D341Med (cell line): ENCODE measurements at regions not wholly inside any gene's neighbourhood (a gene's known extent, or its start where the extent isn't known, plus 50 kb on each side); places are given as distances from the start of the nearest gene placed in this dataset.

Experiments used
- DNase-seq: peaks from one replicate; pipeline ENCODE4 v3.0.0; 2012; ENCODE audit warnings: low spot score

DNA sequence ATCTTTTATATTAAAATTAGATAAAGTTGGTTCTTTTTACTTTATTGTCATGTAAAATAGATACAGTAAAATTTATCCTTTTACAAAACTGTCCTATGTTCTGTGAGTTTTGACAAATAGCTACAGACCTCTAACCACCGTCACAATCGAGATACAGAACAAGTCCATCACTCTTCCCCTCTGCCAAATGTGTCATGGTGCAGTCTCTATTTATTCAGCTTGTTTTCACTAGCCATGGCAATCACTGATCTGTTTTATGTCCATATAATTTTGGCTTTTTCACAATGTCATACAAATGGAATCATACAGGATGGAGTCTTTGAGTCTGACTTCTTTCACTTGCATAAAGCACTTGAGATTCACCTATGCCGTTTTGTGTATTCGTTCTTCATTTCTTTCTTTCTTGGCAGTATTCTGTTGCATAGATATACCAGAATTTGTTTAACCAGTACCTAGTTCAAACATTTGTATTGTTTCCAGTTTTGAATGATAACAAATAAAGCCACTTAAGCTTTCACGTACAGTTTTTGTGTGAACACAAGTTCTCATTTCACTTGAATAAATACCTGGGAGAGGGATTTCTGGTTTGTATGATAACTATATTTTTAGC, 273.2 kb upstream of the MPDZ start:
- DNase-seq, result no peak

DNA sequence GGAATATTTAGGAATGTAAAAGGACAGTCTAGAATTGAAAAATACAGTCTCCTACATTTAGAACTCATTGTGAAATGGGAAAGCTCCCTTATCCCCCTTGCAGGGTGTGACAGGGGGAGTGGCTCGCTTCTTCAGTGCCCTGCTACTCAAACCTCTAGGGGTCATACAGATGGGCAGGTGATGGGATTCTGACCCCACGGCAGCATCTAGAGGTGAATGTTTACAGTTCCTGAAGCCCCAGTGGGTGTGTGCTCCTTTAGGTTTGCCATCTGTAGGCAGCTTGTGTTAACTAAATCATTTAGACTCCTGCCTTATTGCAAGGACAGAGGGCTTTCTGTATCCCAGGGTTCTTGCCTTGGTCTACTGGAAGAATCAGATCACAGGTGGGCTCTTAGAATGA, 271.0 kb upstream of the MPDZ start:
- DNase-seq, result no peak

DNA sequence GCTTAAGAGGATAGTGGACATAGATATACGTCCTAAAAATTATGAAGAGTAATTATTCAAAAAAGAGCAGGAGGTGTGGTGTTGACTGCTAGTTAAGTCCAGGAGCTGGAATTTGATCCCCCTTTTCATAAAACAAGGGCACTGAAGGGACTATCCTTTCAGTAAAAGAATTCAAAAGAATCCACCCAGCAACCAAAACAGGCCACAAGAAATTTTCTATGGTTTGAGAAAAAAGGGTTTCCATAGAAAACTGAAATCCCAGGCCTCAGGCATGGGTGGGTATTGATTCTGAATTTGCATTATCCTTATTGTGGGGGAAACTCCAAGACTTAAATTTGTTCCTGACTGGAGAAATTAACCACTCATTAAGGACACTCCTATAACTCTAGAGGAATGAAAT, 269.0 kb upstream of the MPDZ start:
- no peak for DNase-seq

DNA sequence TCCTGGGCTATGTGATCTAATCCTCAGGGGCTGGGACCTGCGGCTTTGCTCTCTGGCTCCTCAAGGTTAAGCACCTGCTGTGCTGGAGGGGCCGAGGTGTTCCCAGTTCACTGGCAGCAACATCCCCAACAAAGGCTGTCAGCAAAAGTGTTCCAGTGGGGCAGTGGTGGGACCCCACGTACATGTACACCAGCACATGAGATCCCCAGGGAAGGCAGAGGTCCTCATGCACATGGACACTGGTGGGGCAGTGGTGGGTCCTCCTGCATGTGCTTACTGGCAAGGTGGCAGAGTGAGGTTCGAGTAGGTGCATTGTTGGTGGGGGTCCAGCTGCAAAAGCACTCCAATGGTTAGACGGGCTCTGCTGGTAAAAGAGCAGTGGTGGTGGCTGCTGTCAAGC, 255.6 kb upstream of the MPDZ start:
- no peak for DNase-seq

DNA sequence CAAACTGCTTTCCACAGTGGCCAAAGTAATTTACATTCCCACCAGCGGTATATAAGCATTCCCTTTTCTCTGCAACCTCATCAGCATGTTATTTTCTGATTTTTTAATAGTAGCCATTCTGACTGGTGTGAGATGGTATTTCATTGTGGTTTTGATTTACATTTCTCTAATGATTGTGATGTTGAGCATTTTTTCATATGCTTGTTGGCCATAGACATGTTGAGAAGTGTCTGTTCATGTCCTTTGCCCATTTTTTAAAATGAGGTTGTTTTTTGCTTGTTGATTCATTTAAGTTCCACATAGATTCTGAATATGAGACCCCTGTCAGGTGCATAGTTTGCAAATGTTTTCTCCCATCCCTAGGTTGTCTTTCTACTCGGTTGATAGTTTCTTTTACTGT, 254.5 kb upstream of the MPDZ start:
- no peak for DNase-seq

DNA sequence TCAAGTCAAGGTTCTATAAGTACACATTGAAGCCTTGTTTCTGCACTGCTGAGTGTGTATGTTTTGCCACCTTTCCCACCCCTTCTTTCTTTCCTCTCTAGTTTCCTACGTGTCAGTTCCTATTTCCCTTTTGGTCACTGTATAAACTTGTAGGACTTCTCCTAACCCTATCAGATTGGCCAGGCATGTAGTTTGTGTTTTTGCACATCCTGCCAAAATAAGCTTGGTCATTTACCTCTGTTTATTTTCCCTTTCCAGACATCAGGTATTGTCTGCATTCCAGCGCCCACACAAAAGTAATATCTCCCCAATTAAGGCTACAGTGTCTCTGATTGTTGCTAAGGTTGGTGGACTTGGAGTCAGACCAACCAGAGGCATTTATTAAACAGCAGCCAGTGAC, 252.9 kb upstream of the MPDZ start:
- DNase-seq, result no peak

DNA sequence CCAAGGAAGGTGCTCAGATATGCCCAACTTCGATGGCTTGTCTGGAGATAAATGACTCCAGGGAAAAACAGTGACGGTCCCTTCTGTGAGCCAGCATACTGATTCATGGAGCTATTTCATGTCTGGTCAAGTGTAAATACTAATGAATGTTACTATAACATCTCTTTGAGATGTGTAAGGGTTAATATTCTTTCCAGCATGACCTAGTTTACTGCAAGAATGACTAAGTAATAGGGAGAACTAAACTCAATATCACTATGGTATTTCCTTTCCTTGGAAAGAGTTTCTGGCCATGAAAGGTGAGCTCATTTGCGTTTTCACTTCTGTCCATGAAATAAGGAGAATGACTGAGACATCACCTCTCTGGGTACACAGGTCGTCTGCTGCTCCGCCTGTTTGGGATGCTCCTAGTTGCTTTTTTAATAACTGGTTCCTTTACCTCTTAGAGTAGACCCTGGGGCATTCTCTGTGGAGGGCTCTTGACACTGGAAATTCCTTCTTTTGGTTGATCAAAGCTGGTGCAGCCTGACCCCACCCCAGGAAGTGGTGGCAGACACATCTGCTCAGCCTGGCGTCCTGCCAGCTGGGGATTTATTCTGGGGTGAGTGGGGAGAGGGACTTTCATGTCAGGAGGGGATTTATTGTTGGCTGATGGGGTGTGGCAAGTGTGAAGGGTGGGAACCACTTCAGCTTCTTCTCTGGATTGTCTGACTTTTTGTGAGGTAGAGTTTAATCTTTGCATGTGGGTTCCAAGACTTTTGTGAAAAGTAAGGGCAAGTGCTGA, 250.0 kb upstream of the MPDZ start:
- peak; percentile 58 for DNase-seq

DNA sequence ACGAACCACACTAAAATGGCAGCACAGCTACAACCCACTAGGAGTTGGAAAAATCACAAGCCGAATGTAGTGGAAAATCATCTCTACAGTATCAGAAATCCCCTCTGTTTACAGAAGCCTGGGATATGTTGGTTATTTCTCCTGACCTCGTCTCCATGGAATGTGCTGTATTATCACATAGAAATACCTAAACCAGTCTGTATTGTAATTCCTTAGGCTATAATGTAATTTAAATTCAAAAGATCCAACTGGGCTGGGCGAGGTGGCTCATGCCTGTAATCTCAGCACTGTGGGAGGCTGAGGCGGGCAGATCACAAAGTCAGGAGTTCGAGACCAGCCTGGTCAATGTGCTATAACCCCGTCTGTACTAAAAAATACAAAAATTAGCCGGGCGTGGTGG, 244.8 kb upstream of the MPDZ start:
- no peak for DNase-seq

DNA sequence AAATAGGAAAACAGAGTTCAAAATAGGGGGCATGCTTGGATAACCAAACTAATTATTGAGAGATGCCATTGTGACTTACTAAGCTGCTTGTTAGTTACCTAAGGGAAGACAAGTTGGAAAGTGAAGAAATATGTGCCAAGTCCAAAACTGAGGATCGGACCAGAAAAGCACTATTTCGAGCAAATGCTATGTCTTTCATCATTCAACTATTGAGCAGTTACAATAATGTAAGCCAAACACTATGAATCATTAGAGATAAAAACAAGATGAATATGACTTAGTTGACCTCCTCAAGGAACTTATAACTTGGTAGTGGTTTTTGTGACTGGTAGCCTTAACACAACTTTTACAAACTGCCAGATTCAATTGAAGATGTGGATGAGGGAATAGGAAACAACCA, 240.6 kb upstream of the MPDZ start:
- no peak for DNase-seq

DNA sequence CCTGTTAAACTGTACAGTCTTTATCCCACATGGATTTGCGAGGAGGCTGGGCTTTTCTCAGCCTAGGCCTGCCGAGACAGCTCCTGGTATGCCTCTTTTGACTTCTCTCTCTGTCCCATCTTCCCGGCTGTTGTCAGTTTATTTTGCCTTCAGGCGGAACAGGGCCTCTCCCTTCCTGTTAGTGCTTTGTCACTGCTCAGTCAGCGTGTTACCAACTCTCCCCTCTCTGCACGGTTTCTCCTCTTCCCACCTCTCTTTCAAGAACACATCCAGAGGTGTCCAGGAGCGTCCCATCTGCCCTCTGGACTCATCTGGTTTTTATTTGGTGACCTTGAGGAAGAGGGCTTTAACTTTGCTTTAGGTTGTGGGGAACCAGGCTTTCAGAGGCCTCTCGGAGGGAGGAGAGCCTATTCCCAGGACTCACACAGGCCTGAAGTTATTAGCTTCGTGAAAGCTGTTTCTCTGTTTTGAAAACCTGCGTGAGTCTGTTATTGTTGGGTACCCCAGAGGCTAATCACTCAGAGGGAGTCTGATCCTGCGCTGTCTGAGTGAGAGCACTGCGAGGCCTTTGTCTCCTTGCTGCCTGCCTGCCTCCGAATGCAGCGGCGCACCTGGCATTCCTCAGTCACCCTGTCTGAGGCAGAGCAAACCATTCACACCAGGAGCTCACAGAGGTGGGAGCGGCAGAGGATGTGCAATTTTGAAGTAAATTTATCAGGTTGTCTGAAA, 234.4 kb upstream of the MPDZ start:
- no peak for DNase-seq

DNA sequence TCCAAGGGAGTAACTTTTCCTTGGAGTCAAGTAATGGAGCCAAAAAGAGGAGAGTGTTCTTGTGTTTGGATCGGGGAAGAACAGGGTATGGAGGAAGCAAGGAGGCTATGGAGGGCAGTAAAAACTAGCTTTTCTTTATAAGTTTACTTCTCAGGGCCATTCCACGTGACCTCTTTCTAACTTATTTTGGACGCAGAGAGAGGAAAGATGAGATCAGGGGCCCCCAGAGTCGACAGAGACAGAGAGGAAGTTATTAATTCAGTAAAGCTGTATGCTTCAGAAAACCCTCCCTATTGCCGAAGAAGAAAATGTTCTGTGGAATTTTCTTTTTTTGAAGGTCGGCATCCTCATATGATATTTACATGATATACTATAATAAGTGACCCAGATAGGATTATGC, 233.8 kb upstream of the MPDZ start:
- no peak for DNase-seq

DNA sequence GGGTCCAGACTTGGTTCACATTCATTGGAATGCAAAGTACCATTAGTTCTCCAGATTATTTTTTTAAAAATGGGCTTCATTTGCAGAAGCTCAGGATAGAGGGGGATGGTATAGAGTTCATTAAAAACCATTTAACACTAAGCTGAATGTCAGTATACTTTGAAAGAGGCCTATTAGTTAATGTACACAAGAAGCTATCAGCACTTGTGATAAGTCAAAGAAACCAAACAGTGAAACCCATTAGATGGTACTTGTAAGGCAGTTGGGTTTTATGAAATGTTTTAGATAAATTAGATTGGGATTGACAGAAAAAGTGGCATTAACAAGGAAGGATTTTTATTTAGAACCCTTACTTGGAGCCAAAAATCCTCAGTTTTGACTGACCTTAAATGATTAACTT, 229.2 kb upstream of the MPDZ start:
- no peak for DNase-seq

DNA sequence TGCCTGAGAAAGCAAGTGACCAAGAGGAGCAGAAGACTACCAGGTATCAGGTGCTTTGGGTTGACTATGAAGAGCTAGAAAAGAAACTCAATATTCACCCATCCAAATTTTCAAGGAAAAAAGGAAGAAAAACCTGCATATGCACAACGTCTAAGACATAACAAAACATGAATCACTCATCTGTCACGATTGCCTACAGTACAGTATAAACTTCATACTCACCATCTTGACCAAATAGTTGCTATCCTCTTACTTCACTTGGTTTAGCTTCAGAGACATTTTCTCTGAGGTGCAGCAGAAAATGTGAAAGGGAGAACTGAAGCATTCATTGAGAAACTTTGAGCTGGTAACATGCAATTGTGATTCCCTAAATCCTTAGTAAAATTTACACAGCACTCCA, 228.6 kb upstream of the MPDZ start:
- no peak for DNase-seq

DNA sequence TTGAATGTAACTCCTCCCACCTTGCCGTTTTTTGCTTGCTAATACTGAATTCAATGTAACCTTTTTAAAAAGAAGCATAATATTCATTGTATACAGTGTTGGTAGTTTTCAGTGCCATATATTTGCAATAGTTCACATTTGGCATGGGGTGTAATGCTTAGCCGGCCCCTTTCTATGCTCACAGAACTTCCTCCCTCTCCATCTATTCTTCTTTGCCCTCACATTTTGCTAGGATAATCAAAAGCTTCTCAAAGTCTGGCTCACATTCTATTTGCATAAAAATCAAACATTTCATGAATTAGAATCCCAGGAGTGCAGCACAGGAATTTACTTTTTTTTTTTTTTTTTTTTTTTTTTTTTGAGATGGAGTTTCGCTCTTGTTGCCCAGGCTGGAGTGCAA, 226.3 kb upstream of the MPDZ start:
- no peak for DNase-seq

DNA sequence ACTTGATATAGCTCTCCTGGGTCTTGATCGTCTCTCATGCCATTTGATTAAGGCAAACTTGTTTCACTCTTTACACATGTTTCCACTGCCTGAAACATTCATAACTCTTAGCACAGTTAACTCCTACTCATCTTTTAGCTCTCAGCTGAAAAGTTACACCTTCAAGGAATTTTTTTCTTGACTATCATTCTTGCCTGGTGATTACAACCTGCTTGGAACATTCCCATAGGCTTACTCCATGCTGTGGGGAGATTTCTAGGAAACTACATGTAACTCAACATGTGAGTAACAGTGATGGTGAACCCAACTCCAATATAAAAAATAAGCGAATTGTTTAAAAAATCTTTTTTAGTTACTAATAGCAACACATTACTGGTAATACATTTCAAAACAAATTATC, 224.1 kb upstream of the MPDZ start:
- DNase-seq, result no peak

DNA sequence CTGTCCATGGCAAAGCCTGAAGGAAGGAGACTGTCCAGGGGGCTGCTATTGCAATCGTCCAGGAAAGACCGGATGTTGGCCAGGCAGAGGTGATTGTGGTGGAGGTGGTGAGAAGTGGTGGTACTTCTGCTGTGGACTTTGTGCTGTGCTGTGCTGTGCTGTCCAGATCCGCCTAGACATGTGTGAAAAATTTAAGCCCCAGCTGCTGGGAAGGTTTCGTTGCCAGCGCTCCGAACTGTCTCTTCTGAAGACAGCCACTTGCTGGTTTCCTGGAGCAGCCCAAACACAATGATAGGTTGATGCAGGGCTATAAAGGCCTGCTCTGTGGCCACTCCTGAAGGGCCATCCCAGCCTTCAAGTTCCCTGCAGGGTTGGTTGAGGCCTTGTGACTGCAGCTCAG, 223.0 kb upstream of the MPDZ start:
- no peak for DNase-seq

DNA sequence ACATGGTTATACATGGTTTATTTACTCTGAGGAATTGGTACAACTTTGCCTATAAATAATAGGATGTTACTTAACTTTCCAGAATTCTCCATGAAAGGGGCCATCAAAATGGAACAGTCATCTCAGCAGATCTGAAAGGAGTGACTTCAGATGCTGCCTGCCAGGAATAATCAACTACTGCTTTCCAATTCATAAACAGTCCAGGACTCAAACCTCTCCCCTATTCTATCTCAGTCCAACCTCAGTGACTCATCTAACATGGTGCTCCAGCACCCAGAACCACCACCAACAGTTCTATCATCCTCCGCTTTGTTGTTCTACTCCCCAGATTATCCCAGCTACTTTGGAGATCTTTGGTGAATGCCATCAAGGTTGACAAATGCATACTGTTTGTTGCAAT, 221.5 kb upstream of the MPDZ start:
- DNase-seq, result no peak

DNA sequence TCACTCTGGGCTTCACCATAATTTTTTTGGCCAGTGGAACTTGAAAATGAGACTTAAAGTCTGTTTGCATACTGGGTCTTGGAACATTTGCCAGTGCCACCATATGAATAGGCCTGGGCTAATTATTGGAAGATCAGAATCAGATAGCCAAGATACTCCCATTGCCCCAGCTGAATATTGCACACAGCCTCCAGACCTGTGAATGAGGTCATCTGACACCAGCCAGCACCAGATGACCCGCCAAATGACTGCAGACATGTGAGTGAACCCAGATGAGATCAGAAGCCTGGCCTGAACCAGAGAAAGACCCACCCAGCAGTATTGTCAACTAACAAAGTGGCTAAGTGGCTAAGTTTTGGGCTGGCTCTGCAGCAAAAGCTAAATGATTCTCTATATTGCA, 220.5 kb upstream of the MPDZ start:
- no peak for DNase-seq

DNA sequence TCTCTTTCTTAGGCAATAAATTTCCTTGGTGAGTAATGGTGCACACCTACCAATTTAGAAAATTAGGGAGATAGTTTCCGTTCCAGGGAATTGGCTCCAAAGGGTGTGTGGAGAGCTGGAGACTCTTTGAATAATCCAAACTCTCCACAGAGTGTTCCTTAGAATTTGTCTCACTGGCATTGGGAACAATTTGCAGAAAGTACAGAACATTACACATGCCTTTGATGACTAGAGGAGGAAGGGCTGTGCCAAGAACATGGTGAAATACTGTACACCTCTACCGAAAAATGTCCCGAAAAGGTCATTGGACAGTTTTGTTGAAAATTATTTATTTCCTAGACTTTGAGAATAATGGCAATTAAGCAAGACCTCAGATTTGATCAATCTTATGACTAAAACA, 214.2 kb upstream of the MPDZ start:
- DNase-seq, result no peak

DNA sequence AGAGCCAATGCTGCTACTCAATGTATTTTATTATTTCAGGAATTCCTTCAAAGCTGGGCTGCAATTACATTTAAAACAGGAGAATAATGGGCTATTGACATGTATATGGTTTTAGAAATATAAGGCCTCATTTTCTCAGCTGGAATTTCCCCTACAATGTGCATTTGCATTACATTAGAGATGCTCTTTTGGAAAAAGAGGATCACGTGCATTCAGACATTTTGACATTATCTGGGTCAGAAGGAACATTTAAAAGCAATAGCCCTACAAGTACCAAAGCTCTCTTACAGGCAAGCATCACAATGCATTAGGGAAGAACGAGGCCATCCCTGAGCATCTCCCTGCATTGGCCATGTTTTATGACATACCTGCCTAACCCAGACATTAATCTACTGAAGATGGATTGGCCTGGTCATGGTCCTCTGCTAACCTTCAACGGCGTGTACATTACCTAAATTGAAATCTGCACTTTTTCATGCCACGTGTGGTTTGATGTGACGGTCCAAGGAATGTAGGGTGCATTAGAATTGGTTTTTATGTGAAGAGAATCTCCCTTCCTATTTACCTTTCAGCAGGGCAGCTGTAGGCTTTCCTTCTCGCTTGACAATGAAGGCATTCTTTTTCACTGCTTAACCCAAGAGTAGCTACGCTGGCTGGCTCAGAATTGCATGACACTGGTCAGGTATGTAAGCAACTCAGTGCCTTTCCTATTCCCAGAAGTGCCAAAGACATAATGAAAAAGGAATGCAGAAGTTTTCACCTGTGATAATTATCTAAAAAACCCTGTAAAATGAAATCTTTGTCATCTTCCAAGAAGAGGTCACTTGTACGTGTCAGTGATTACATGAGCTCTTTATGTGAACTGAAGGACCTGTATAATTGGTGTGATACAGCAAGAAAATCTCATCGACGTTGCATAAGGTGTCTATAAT, 212.3 kb upstream of the MPDZ start:
- no peak for DNase-seq

DNA sequence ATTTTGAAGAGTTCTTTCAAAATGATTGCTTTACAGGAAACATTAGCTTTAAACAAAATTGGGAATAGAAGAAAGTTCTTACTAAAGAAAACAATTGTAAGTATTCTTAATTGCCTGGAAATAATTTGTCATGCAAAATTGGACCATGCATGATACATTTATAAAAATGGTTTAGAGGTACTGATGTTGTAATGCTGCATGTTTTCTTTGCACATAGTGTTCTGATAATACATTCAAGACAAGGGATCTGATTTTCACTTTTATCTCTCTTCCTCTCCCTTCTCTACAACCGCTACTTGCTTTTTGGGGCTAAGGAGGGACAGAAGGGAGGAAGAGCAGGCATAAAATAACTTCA, 211.6 kb upstream of the MPDZ start:
- no peak for DNase-seq

DNA sequence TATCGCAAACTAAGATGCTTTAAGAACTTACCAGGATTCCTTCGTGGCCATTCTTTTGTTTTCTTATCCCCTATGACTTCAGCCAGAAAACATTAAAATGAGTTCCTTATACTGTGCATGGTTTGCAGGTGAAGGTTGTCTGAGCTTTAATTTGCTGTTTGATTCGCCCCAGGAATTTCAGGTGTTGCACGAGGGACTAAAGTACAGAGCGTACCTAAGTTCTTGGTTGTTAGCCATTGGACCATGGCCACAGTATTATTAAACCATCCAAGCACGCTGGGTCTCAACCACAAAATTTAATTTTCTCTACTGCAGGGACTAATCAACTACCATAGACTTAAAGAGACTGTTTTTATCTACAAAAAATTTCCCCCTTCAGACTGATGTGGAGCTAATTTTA, 208.4 kb upstream of the MPDZ start:
- no peak for DNase-seq

DNA sequence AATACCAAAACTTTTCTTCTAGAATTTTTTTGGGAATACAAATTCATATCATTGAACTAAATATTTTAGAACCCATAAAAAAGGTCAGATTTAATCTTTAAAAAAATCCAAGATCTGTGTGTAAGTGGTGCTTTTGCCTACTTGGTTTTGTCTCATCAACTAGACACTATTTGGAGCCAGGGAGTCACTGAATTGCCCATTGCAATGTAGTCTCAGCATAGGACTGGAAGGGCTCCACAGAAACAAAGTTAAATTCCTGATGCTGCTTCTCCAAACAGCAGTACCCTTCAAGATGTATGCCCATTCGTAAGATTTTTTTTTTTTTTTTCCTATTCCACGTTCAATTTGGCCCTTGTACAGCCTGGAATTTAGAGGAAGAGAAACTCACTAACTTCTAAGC, 208.0 kb upstream of the MPDZ start:
- DNase-seq, result no peak
